Peyer's patch (tissue), 4 donors: ENCODE measurements at regions not wholly inside any gene's neighbourhood (a gene's known extent, or its start where the extent isn't known, plus 50 kb on each side); places are given as distances from the start of the nearest gene placed in this dataset.

Source experiments
- DNase-seq, 3 donors: peaks; one replicate each; pipeline ENCODE4 v3.0.0-alpha.2; 2017 to 2019
- H3K27ac ChIP-seq, 4 donors: fragments of 200-600 bp; sonication (generic); one replicate each; pipeline ENCODE4 v1.5.1; 2016 to 2019
- H3K27me3 ChIP-seq, 2 donors: fragments of 200-600 bp; sonication (generic); one replicate each; pipeline ENCODE4 v1.5.1; 2019
- H3K36me3 ChIP-seq, 3 donors: fragments of 200-600 bp; sonication (generic); one replicate each; pipeline ENCODE4 v1.5.1; 2016 to 2019
- H3K4me1 ChIP-seq, 4 donors: fragments of 200-600 bp; sonication (generic); one replicate each; pipeline ENCODE4 v1.5.1; 2016 to 2019
- H3K4me3 ChIP-seq, 4 donors: fragments of 200-600 bp; sonication (generic); 1 replicate in 3 of 4; 2 replicates in 1 of 4; pipeline ENCODE4 v1.5.1; 2016 to 2019; ENCODE audit warnings: mild to moderate bottlenecking in 1 of 4
- H3K9me3 ChIP-seq, 4 donors: fragments of 200-600 bp; sonication (generic); one replicate each; pipeline ENCODE4 v1.5.1; 2016 to 2019; ENCODE audit warnings: mild to moderate bottlenecking in 1 of 4
- POLR2A ChIP-seq, 2 donors: fragments of 450-650 bp; IDR thresholded peaks; one replicate each; pipeline ENCODE4 v1.5.1; 2017; ENCODE audit warnings: antibody characterized with exemption in 2 of 2, mild to moderate bottlenecking in 2 of 2, moderate library complexity in 2 of 2
- TF ChIP-seq, protein P1 (sequence below), 6 experiments: fragments of 450-650 bp in 4 of 6; fragments of 200-600 bp in 2 of 6; sonication (generic) in 1 of 6; IDR thresholded peaks; one replicate each; pipeline ENCODE4 v1.5.1; 2017 to 2019; ENCODE audit warnings: antibody characterized with exemption in 6 of 6, mild to moderate bottlenecking in 3 of 6, moderate library complexity in 1 of 6

DNA sequence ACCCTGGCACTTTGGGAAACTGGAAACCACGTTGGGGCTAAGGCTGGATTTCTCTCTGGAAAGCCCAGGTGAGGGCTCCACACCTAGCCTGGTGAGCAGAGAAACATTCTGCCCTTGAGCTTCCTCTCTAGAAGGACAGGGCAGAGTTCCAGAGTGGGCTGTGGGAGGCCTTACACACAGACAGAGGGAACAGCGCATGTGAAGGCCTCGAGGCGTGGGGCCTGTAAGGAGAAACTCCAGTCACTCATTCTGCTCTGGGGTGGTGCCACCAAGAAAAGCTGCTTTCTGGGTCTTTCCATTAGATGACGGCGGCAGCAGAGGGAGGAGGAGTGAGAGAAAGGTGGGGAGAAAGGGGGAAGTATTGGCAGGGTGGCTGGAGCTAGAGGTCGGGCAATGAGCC lies 183.1 kb downstream of the CHST1 start:
- Histone ChIP-seq H3K36me3 (no peaks in the 10 kb centered on the region), H3K4me3 (no peak overlapping the region), H3K4me1 (no peaks in the 10 kb centered on the region), H3K27me3 (no peaks in the 10 kb centered on the region), H3K27ac (no peak overlapping the region), H3K9me3 (no peaks in the 10 kb centered on the region)
- peak in 2 of 3 donors; percentile 18 to 30 for DNase-seq
- TF ChIP-seq, protein P1, sequence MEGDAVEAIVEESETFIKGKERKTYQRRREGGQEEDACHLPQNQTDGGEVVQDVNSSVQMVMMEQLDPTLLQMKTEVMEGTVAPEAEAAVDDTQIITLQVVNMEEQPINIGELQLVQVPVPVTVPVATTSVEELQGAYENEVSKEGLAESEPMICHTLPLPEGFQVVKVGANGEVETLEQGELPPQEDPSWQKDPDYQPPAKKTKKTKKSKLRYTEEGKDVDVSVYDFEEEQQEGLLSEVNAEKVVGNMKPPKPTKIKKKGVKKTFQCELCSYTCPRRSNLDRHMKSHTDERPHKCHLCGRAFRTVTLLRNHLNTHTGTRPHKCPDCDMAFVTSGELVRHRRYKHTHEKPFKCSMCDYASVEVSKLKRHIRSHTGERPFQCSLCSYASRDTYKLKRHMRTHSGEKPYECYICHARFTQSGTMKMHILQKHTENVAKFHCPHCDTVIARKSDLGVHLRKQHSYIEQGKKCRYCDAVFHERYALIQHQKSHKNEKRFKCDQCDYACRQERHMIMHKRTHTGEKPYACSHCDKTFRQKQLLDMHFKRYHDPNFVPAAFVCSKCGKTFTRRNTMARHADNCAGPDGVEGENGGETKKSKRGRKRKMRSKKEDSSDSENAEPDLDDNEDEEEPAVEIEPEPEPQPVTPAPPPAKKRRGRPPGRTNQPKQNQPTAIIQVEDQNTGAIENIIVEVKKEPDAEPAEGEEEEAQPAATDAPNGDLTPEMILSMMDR (IDR thresholded peaks at IDR 0.05): no peak
- no peak for TF ChIP-seq POLR2A (IDR thresholded peaks at IDR 0.05)

DNA sequence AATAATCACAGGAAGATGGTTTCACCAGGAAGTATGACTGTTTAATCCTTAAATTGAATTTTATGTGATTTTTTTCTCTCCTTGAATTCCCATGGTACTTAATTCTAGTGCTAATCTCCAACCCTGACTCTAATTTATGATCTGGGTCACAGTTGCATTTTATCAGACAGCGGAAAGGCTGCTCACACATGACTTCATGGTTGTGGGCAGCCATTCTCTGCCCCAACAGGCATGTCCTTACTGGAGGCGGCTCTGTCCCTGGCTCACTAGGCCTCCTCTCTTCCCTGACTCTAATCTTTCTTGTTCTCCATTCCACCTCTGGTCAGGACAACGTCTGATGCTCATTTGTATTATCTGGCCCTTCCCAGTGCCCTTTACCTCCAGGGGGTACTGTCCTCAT lies 184.4 kb downstream of the CHST1 start:
- DNase-seq: peak in 2 of 3 donors; percentile 3 to 5
- H3K36me3 ChIP-seq: no peaks in the 10 kb centered on the region
- no peaks in the 10 kb centered on the region for H3K9me3 ChIP-seq
- H3K4me1 ChIP-seq: no peaks in the 10 kb centered on the region
- H3K27me3 ChIP-seq: no peaks in the 10 kb centered on the region
- H3K4me3 ChIP-seq: no peak overlapping the region
- H3K27ac ChIP-seq: no peak overlapping the region
- TF ChIP-seq POLR2A (IDR thresholded peaks at IDR 0.05): no peak
- TF ChIP-seq, protein P1 (IDR thresholded peaks at IDR 0.05): no peak

DNA sequence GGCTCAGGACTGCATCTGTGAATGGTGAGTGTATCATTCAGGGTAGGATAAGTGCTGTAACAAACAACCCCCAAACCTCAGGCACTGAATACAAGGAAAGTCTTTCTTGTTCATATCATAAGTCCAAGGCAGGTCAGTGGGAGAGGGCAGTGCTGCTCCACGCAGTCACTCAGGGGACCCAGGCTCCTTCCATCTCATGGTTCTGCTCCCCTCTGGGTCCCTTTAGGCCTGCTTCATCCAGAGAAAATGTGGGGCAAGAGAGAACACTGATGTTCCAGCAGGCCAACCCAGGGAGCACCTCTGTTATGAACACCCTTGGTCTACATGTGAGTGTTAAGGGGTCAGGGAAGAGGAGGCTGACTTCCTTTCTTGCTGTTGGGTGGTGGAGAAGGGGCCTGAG lies 187.8 kb downstream of the CHST1 start:
- H3K4me3 ChIP-seq: no peak overlapping the region
- no peak overlapping the region for H3K27ac ChIP-seq
- peak in 2 of 3 donors; percentile 4 to 27 for DNase-seq
- H3K9me3 ChIP-seq: no peaks in the 10 kb centered on the region
- TF ChIP-seq, protein P1 (IDR thresholded peaks at IDR 0.05): no peak
- TF ChIP-seq POLR2A (IDR thresholded peaks at IDR 0.05): no peak
- no peaks in the 10 kb centered on the region for H3K4me1 ChIP-seq
- no peaks in the 10 kb centered on the region for H3K36me3 ChIP-seq
- H3K27me3 ChIP-seq: no peaks in the 10 kb centered on the region

DNA sequence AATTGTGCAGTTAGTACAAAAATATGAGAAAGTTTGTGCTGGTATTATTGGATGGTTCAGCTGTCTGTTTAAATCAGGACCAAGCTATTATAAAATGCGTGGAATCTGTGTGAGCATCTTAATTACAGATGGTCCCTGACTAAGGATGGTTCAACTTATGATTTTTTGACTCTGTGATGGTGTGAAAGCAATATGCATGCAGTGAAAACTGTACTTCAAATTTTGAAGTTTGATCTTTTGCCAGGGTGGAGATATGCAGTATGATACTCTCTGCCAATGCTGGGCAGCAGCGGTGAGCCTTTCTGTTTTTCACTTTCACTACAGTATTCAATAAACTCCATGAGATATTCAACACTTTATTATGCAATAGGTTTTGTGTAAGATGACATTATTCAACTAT lies 189.3 kb downstream of the CHST1 start:
- TF ChIP-seq, protein P1 (IDR thresholded peaks at IDR 0.05): no peak
- no peak for TF ChIP-seq POLR2A (IDR thresholded peaks at IDR 0.05)

DNA sequence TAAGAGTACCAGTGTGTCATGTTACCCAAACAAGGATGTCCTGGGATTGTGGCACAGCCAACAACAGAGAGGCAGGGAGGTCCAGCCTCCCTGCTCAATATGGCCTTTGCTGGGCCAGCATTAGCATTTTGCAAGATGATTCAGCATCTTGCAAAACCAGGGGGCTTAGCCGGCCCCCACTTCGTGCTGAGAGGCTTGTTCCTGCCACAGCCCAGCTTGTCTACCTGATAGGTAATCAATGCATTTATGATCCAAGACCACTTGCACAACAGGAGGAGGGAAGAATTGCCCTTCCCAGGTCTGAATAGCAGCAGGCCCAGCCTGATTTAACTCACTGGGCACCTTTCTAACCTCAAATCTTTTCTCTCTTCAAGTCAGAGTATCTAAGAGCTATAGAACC lies 189.0 kb upstream of the SYT13 start:
- H3K27ac ChIP-seq: no peak overlapping the region
- peak in 2 of 3 donors; percentile 7 to 24 for DNase-seq

More for the DNA sequence above, 189.3 kb downstream of the CHST1 start:
- H3K4me1 ChIP-seq: no peaks in the 10 kb centered on the region
- no peaks in the 10 kb centered on the region for H3K36me3 ChIP-seq
- no peaks in the 10 kb centered on the region for H3K9me3 ChIP-seq
- no peaks in the 10 kb centered on the region for H3K27me3 ChIP-seq
- H3K4me3 ChIP-seq: no peak overlapping the region
- H3K27ac ChIP-seq: no peak overlapping the region
- DNase-seq: no peak

More for the DNA sequence above, 189.0 kb upstream of the SYT13 start:
- no peak overlapping the region for H3K4me3 ChIP-seq
- TF ChIP-seq, protein P1 (IDR thresholded peaks at IDR 0.05): no peak
- TF ChIP-seq POLR2A (IDR thresholded peaks at IDR 0.05): no peak
- no peaks in the 10 kb centered on the region for H3K9me3 ChIP-seq
- no peaks in the 10 kb centered on the region for H3K27me3 ChIP-seq
- no peaks in the 10 kb centered on the region for H3K36me3 ChIP-seq
- no peaks in the 10 kb centered on the region for H3K4me1 ChIP-seq
